Smooth muscle cell (in vitro differentiated cells): ENCODE measurements at regions not wholly inside any gene's neighbourhood (a gene's known extent, or its start where the extent isn't known, plus 50 kb on each side); places are given as distances from the start of the nearest gene placed in this dataset.

ENCODE experiments used
- DNase-seq: peaks from one replicate; lab custom pipeline; 2025; ENCODE audit not compliant: unreplicated experiment; lab: John Stamatoyannopoulos, UW
- H2AFZ ChIP-seq: fragments of 200-600 bp; sonication (generic); 2 replicates; pipeline ENCODE4 v1.6.0; 2016; ENCODE audit warnings: antibody characterized with exemption, low read depth, mild to moderate bottlenecking
- H3F3A ChIP-seq: fragments of 200-600 bp; sonication (generic); 2 replicates; pipeline ENCODE4 v1.6.0; 2017; ENCODE audit warnings: antibody characterized with exemption, low read depth
- H3K27ac ChIP-seq: fragments of 200-600 bp; sonication (generic); 2 replicates; pipeline ENCODE4 v1.5.1; 2016; ENCODE audit warnings: low read depth, mild to moderate bottlenecking
- H3K27me3 ChIP-seq: fragments of 200-600 bp; sonication (generic); 2 replicates; pipeline ENCODE4 v1.6.1; 2016; ENCODE audit warnings: low read depth, mild to moderate bottlenecking
- H3K36me3 ChIP-seq: fragments of 200-600 bp; sonication (generic); 2 replicates; pipeline ENCODE4 v1.5.1; 2016; ENCODE audit warnings: low read depth
- H3K4me1 ChIP-seq: fragments of 200-600 bp; sonication (generic); 2 replicates; pipeline ENCODE4 v1.5.1; 2016; ENCODE audit warnings: low read depth
- H3K4me2 ChIP-seq: fragments of 200-600 bp; sonication (generic); 2 replicates; pipeline ENCODE4 v1.6.0; 2016; ENCODE audit warnings: mild to moderate bottlenecking
- H3K4me3 ChIP-seq: fragments of 200-600 bp; sonication (generic); 2 replicates; pipeline ENCODE4 v1.5.1; 2016; ENCODE audit warnings: mild to moderate bottlenecking
- H3K79me2 ChIP-seq: fragments of 200-600 bp; sonication (generic); 2 replicates; pipeline ENCODE4 v1.6.0; 2016; ENCODE audit warnings: low read depth, mild to moderate bottlenecking
- H3K9ac ChIP-seq: fragments of 200-600 bp; sonication (generic); 2 replicates; pipeline ENCODE4 v1.6.0; 2016; ENCODE audit warnings: low read depth
- H3K9me3 ChIP-seq: fragments of 200-600 bp; sonication (generic); replicated peaks from 2 replicates; pipeline ENCODE4 v1.5.1; 2016; ENCODE audit warnings: low read depth
- H4K20me1 ChIP-seq: fragments of 200-600 bp; sonication (generic); 2 replicates; pipeline ENCODE4 v1.6.0; 2016; ENCODE audit warnings: low read depth
- CTCF ChIP-seq: fragments of 200-600 bp; sonication (generic); IDR thresholded peaks from 2 replicates; pipeline ENCODE4 v1.5.1; 2017; ENCODE audit warnings: borderline replicate concordance, mild to moderate bottlenecking, antibody characterized with exemption; ENCODE audit not compliant: insufficient read depth, poor library complexity, severe bottlenecking
- WGBS: methylation state at CpG from one replicate; pipeline ENCODE4 v1.1.7; 2016; ENCODE audit warnings: low lambda C conversion rate; 5-methylcytosine and 5-hydroxymethylcytosine counted together

- H3F3A ChIP-seq, result no peaks in the 10 kb centered on the region
- no peak for TF ChIP-seq CTCF
- H4K20me1 ChIP-seq, result no peaks in the 10 kb centered on the region
- H3K4me1 ChIP-seq, result no peaks in the 10 kb centered on the region
- H3K9ac ChIP-seq, result no peak overlapping the region
- H3K4me3 ChIP-seq, result no peak overlapping the region
- no peaks in the 10 kb centered on the region for H3K79me2 ChIP-seq
- no peaks in the 10 kb centered on the region for H3K27me3 ChIP-seq
- H2AFZ ChIP-seq, result no peak overlapping the region
- WGBS, result 84% methylated on average over 1 of the region's 1 CpG
- H3K9me3 ChIP-seq, result no peaks in the 10 kb centered on the region
- no peak overlapping the region for H3K4me2 ChIP-seq
- no peak for DNase-seq
- H3K36me3 ChIP-seq, result no peaks in the 10 kb centered on the region
- no peak overlapping the region for H3K27ac ChIP-seq
Measured at GRCh38 chr4:35986537-35986936, 257.8 kb downstream of the ARAP2 start.

GRCh38 chr4:35993606-35994005 is 250.7 kb downstream of the ARAP2 start:
- 69% methylated on average over 2 of the region's 2 CpGs for WGBS
- H3K9ac ChIP-seq, result no peak overlapping the region
- H3F3A ChIP-seq, result no peaks in the 10 kb centered on the region
- no peaks in the 10 kb centered on the region for H3K4me1 ChIP-seq
- no peaks in the 10 kb centered on the region for H3K79me2 ChIP-seq
- H4K20me1 ChIP-seq, result no peaks in the 10 kb centered on the region
- H3K9me3 ChIP-seq, result no peaks in the 10 kb centered on the region
- H3K36me3 ChIP-seq, result no peaks in the 10 kb centered on the region
- H2AFZ ChIP-seq, result no peak overlapping the region
- DNase-seq, result no peak
- H3K4me3 ChIP-seq, result no peak overlapping the region
- no peak overlapping the region for H3K4me2 ChIP-seq
- H3K27me3 ChIP-seq, result no peaks in the 10 kb centered on the region
- H3K27ac ChIP-seq, result no peak overlapping the region
- no peak for TF ChIP-seq CTCF

GRCh38 chr4:36000941-36001557 is 243.3 kb downstream of the ARAP2 start:
- Histone ChIP-seq H3K79me2 (no peaks in the 10 kb centered on the region), H3K27ac (no peak overlapping the region), H3F3A (no peaks in the 10 kb centered on the region), H4K20me1 (no peaks in the 10 kb centered on the region), H2AFZ (no peak overlapping the region), H3K36me3 (no peaks in the 10 kb centered on the region), H3K9ac (no peak overlapping the region), H3K27me3 (no peaks in the 10 kb centered on the region), H3K4me1 (no peaks in the 10 kb centered on the region), H3K4me2 (no peak overlapping the region), H3K4me3 (no peak overlapping the region), H3K9me3 (no peaks in the 10 kb centered on the region)
- 71% methylated on average over 3 of the region's 3 CpGs for WGBS
- no peak for TF ChIP-seq CTCF
- DNase-seq, result no peak

- no peaks in the 10 kb centered on the region for H4K20me1 ChIP-seq
- 94% methylated on average over 12 of the region's 12 CpGs for WGBS
- DNase-seq, result no peak
- no peaks in the 10 kb centered on the region for H3K79me2 ChIP-seq
- no peaks in the 10 kb centered on the region for H3K27me3 ChIP-seq
- H3K4me2 ChIP-seq, result no peak overlapping the region
- H2AFZ ChIP-seq, result no peak overlapping the region
- H3K4me1 ChIP-seq, result no peaks in the 10 kb centered on the region
- H3F3A ChIP-seq, result no peaks in the 10 kb centered on the region
- no peak overlapping the region for H3K4me3 ChIP-seq
- no peak overlapping the region for H3K27ac ChIP-seq
- no peak for TF ChIP-seq CTCF
- no peaks in the 10 kb centered on the region for H3K9me3 ChIP-seq
- H3K36me3 ChIP-seq, result no peaks in the 10 kb centered on the region
- no peak overlapping the region for H3K9ac ChIP-seq
Measured at GRCh38 chr4:36003051-36003450, 241.3 kb downstream of the ARAP2 start.
